ENCODE measurements at regions not wholly inside any gene's neighbourhood (a gene's known extent, or its start where the extent isn't known, plus 50 kb on each side); places are given as distances from the start of the nearest gene placed in this dataset.
A peak's percentile ranks its signal among the peaks of the same experiment; 100 is the strongest.
"Not testable (repeated sequence)": the region's sequence is repeated elsewhere in the genome, so short reads cannot be mapped to it uniquely, and the experiment has no call there.

DNA sequence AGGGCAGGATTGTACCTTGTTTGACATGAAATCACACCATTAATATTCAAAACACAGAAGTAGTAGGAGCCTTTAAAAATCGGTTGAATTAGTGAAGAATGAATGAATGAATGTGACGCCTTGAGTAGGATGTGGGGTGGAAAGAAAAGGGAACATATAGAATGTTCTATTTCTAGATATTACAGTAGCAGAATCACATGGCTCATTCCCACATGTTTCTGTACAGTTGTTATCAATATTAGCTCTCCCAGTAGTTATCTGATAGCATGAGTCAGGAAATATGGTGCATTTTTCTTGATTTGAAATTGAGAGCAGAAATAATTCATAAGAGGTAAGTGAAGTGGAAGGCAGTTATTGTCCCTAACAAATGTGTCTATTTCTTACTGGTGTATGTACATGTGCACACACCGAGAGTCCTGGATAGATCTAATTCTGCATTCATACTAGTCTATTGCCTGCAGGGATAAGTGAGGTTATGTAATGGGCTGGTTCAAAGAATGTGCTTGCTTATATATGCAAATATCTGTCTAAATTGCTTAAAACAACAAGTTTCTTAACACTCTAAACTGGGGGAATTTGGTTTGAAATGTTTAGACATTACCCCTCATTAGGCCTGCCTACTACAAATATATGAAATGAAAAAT, 245.4 kb downstream of the EFCAB11 start:
- Mint-ChIP-seq H3K27me3 (no peaks in the 10 kb centered on the region), H3K27ac (no peak overlapping the region)
- intact Hi-C loops (cut with micrococcal nuclease): no loop called here

DNA sequence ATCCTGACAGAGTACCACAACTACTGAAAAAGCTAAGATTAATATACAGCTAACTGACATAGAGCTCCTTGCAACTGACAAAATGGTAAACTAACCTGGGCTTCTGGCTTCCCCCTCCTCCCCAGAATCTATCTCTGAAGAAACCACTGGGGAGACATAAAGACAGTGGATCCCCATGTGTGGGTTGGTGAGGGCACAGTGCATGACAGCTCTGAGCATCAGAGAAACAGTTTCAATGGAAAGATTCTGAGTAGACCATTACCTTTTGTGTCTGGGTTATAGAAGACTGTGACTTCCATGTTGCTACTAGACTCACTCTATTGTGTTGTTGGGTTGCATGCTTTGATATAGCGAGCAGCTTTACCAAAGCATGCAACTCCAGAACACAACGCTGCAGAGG, 247.4 kb downstream of the EFCAB11 start:
- Mint-ChIP-seq H3K36me3 (ENCODE audit: low read depth) (peaks cover 6% of the 10 kb centered on the region), H3K4me3 (no peak overlapping the region), H3K27ac (peak overlapping the region; percentile 61), H3K4me1 (peaks cover 25% of the 10 kb centered on the region), H3K27me3 (no peaks in the 10 kb centered on the region), H3K9me3 (peaks cover 22% of the 10 kb centered on the region)
- no peak for DNase-seq
- intact Hi-C loops (cut with micrococcal nuclease): no loop called here

More for the DNA sequence above, 245.4 kb downstream of the EFCAB11 start:
- no peak overlapping the region for H3K4me3 Mint-ChIP-seq
- peaks cover 15% of the 10 kb centered on the region for H3K9me3 Mint-ChIP-seq
- no peak for DNase-seq
- H3K4me1 Mint-ChIP-seq: peaks cover 9% of the 10 kb centered on the region
- peaks cover 8% of the 10 kb centered on the region for H3K36me3 Mint-ChIP-seq (ENCODE audit: low read depth)

DNA sequence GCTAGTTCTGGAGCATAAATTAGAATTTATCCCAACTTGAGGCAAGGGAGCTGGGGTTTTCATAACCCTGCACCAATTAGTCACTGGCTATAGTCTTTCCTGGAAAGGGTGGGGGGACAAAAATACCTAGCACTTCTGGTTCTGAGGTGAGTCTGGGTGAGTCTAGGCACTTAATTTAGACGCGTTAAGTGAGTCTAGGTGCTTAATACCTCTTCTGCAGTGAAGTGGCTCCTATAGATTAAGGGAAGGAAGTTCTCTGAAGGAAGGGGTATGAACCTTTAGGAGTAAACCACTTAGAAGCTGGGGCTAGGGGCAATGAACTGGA, 251.7 kb downstream of the EFCAB11 start:
- no peak overlapping the region for H3K27ac Mint-ChIP-seq
- no peak for DNase-seq
- H3K4me3 Mint-ChIP-seq: peak overlapping the region; percentile 11
- intact Hi-C loops (cut with micrococcal nuclease): loop anchor here (1.0 to 5.0 kb wide), 4 partner anchors 18 to 62 kb away; no protein-coding TSS in a partner anchor
- peaks cover 10% of the 10 kb centered on the region for H3K9me3 Mint-ChIP-seq
- peaks cover 2% of the 10 kb centered on the region for H3K36me3 Mint-ChIP-seq (ENCODE audit: low read depth)
- no peaks in the 10 kb centered on the region for H3K27me3 Mint-ChIP-seq
- H3K4me1 Mint-ChIP-seq: peaks cover 29% of the 10 kb centered on the region

DNA sequence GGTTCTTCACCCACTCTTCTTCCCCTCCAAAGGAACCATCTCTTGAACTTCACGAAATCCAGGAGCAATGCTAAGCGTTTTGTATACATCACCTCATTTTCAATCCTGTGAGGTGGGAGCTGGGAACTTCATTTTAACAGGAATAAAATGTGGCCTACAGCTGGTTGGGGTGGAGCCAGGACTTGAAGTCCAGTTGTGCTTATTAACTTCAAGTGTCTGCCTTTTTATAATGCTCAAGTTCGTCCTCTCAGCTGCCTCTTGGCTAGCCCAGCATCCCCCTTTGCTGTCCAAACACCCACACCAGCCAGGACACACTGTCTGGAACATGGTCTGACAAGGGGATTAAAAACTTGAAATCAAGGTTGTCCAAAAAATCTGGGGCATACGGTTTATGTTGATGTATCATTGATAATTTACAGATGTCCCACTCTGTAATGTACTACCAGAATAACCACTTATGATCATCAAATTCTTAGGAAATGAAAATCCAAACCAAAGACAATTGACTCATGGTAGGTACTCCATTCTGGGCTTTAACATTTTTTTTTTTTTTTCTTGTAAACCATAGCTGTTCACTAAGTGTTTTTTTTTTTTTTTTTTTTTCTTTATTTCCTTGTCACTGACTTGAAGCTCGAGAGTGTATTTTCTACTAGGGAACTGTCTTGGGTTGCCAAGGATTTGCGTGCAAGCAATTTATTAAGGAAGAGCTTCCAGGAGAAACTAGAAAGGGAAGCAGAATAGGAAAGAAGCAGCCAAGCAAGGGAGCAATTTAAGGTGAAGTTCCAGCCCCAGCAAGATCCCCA, 252.3 kb downstream of the EFCAB11 start:
- H3K27ac Mint-ChIP-seq: peak overlapping the region; percentile 88
- H3K4me1 Mint-ChIP-seq: peaks cover 34% of the 10 kb centered on the region
- intact Hi-C loops (cut with micrococcal nuclease): loop anchor here (1.0 to 5.0 kb wide), 3 partner anchors 19 to 61 kb away; no protein-coding TSS in a partner anchor
- no peaks in the 10 kb centered on the region for H3K27me3 Mint-ChIP-seq
- H3K9me3 Mint-ChIP-seq: peaks cover 15% of the 10 kb centered on the region
- H3K4me3 Mint-ChIP-seq: peak overlapping the region; percentile 76
- H3K36me3 Mint-ChIP-seq (ENCODE audit: low read depth): peaks cover 5% of the 10 kb centered on the region
- peak; percentile 65 for DNase-seq

DNA sequence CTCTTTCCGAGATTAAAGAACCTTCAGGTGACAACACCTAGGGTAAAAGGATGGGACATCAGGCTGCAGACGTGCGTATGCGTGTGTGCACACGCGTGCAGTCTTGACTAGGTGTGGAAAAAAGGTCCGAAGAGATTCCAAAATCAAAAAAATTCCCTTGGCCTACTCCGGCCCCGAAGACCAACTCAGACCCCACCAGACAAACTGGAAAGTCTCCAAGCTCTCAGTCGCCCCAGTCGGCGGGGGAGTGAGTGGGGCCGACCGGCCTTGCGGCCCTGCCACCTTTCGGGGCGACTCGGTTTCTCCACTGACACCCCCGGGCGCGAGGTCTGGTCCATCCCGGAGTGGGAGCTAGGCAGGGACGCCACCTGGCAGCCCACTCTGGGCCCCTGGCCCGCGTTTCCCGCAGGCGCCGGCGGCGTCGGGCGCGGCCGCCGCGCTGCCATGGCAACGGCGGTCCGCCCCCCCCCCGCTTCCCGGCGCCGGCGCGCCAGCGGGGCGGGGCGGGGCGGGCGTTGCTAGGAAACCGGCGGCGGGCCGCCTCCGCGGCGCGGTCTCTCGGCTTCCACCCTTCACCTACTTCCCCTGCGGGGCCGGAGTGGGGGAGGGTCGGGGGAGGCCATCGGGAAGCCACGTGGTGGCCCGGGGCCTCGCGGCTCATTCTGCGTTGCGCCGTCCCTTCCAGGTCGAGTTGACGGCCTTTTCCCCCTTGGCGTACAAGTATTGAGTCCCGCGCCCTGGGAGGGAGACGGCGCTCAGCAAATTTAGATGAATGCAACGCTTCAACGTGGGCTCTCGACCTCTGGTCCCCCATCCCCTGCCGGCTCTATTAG, 253.1 kb downstream of the EFCAB11 start:
- Mint-ChIP-seq H3K27me3 (no peaks in the 10 kb centered on the region), H3K27ac (peak overlapping the region; percentile 88), H3K4me1 (peaks cover 34% of the 10 kb centered on the region), H3K36me3 (ENCODE audit: low read depth) (peaks cover 5% of the 10 kb centered on the region), H3K9me3 (peaks cover 15% of the 10 kb centered on the region), H3K4me3 (peak overlapping the region; percentile 76)
- peak; percentile 95 for DNase-seq
- intact Hi-C loops (cut with micrococcal nuclease): loop anchor here (1.0 to 5.0 kb wide), 7 partner anchors 20 to 284 kb away; partner anchors contain the start of gene FOXN3

DNA sequence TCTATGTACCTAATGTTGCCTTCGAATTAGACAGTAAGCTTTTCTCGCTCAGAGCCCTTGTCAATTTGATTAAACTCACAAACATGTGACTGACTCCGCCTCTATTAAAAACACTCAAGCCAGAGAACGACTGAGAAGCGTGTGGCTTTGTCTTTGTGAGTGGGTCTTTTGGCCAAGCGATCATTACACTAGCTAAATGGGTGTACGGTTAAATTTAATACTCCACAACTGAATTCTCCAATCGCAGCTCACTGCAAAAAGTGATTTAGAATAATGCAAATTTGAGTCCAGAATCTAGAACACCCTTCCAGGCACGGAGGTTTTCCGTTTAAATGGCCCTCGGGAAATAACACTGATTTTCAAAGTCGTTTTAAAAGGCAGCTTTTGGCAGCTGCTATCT, 253.7 kb downstream of the EFCAB11 start:
- Mint-ChIP-seq H3K36me3 (ENCODE audit: low read depth) (peaks cover 5% of the 10 kb centered on the region), H3K27ac (peak overlapping the region; percentile 37), H3K27me3 (no peaks in the 10 kb centered on the region), H3K4me1 (peaks cover 34% of the 10 kb centered on the region), H3K4me3 (peak overlapping the region; percentile 54), H3K9me3 (peaks cover 15% of the 10 kb centered on the region)
- no peak for DNase-seq
- intact Hi-C loops (cut with micrococcal nuclease): loop anchor here (1.0 to 5.0 kb wide), 5 partner anchors 20 to 284 kb away; partner anchors contain the start of gene FOXN3

DNA sequence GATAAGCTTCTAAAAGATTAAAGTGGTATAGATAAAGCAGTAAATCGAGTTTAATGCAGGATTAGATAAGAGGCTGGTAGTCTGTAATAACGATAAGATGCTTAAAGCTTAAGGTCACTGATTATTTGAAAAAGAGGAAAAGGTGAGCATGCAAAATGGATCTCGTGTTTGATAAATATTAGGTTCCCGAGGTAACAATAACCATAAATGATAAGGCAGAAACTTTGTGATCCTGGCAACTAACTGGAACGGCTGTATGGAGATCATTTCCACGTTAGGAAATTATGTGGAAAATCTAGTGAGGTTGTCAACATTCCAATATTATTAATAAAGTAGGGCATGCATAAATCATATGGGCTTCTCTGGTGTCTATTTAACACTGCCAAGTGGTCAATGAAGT, 255.5 kb downstream of the EFCAB11 start:
- peaks cover 35% of the 10 kb centered on the region for H3K4me1 Mint-ChIP-seq
- H3K27ac Mint-ChIP-seq: no peak overlapping the region
- H3K36me3 Mint-ChIP-seq (ENCODE audit: low read depth): peaks cover 5% of the 10 kb centered on the region
- no peak overlapping the region for H3K4me3 Mint-ChIP-seq
- intact Hi-C loops (cut with micrococcal nuclease): no loop called here
- H3K27me3 Mint-ChIP-seq: no peaks in the 10 kb centered on the region
- H3K9me3 Mint-ChIP-seq: peaks cover 15% of the 10 kb centered on the region
- no peak for DNase-seq

DNA sequence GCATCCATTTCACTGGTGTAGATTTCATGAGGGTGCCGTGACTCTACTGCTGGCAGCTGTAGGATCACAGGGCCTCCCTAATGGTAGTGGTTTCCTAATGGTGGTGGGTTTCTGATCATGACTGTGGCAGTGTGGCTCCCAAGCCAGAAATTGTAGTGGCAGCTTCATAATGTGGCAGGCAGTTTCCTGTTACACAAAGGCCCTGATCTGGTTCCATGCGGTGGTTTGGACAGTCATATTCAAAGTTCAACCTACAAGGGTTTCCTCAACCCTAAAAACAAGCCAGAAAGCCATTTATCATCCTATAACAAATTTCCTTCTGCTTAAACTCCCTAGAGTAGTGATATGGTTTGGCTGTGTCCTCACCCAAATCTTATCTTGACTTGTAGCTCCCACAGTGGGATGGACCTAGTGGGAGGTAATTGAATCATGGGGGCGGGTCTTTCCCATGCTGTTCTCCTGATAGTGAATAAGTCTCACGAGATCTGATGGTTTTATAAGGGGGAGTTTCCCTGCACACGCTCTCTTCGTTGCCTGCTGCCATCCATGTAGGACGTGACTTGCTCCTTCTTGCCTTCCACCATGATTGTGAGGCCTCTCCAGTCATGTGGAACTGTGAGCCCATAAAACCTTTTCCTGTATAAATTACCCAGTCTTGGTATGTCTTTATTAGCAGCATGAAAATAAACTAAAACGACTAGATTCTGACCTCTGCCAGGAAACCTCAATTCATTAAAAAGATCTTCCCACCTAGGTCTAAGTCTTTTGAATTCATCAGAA, 257.1 kb downstream of the EFCAB11 start:
- peaks cover 22% of the 10 kb centered on the region for H3K4me1 Mint-ChIP-seq
- no peaks in the 10 kb centered on the region for H3K27me3 Mint-ChIP-seq
- DNase-seq: no peak
- H3K9me3 Mint-ChIP-seq: peaks cover 5% of the 10 kb centered on the region
- H3K36me3 Mint-ChIP-seq (ENCODE audit: low read depth): peaks cover 5% of the 10 kb centered on the region
- peak overlapping the region; percentile 22 for H3K27ac Mint-ChIP-seq
- no peak overlapping the region for H3K4me3 Mint-ChIP-seq
- intact Hi-C loops (cut with micrococcal nuclease): loop anchor here (2.0 kb wide), 1 partner anchor 17 kb away; no protein-coding TSS in a partner anchor

DNA sequence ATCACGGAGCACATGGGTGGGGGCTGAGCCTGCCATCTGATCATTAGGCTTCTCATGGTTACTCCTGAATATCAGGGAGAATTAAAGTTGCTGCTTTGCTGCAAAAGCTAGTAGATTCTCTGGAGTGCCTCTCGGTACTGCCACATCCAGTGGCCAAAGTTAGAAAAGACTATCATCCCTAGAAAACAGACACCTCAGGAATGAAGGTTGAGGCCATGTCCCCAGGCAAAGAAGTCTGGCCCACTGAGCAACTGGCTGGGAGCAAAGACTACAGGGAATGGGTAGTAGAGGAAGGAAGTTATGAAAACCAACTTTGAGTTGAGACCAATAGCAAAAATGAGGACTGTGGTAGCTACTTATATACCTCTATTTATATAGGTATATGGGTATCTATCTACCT, 258.7 kb downstream of the EFCAB11 start:
- Mint-ChIP-seq H3K4me3 (no peak overlapping the region), H3K4me1 (peaks cover 14% of the 10 kb centered on the region), H3K9me3 (peaks cover 5% of the 10 kb centered on the region), H3K27ac (no peak overlapping the region), H3K36me3 (ENCODE audit: low read depth) (peaks cover 5% of the 10 kb centered on the region), H3K27me3 (no peaks in the 10 kb centered on the region)
- intact Hi-C loops (cut with micrococcal nuclease): loop anchor here (2.0 kb wide), 1 partner anchor 15 kb away; no protein-coding TSS in a partner anchor
- no peak for DNase-seq

DNA sequence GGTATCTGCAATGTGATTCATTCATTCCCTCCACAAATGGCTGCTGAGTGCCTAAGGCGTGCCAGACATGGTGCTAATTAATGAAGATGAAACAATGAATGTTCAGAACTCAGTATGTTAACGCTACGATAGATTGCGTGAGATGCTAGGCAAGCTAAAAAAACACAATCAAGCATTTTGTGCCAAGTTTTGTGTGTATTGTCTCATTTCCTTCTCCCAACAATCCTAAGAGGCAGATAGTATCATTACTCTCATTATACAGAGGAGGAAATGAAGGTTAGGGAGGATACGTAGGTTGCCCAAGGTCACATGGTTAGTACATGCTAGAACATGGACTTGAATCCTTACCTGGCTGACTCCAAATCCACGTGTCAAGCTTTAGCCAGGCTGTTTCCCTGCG, 264.4 kb downstream of the EFCAB11 start:
- intact Hi-C loops (cut with micrococcal nuclease): no loop called here
- Mint-ChIP-seq H3K9me3 (peaks cover 22% of the 10 kb centered on the region), H3K27me3 (no peaks in the 10 kb centered on the region), H3K4me3 (no peak overlapping the region), H3K4me1 (peaks cover 2% of the 10 kb centered on the region), H3K27ac (no peak overlapping the region), H3K36me3 (ENCODE audit: low read depth) (peaks cover 1% of the 10 kb centered on the region)
- no peak for DNase-seq

DNA sequence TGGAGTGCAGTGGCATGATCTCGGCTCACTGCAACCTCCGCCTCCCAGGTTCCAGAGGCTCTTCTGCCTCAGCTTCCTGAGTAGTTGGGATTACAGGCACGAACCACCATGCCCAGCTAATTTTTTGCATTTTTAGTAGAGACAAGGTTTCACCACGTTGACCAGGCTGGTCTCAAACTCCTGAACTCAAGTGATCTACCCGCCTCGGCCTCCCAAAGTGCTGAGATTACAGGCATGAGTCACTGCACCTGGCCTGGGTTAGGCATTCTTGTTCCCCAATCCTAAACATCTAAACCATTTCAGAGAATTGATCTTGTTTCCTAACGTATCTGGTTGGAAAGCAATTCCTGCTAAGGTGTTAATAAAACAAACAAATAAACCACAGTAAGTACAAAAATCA, 264.8 kb downstream of the EFCAB11 start:
- intact Hi-C loops (cut with micrococcal nuclease); DNase-seq: not testable (repeated sequence)

DNA sequence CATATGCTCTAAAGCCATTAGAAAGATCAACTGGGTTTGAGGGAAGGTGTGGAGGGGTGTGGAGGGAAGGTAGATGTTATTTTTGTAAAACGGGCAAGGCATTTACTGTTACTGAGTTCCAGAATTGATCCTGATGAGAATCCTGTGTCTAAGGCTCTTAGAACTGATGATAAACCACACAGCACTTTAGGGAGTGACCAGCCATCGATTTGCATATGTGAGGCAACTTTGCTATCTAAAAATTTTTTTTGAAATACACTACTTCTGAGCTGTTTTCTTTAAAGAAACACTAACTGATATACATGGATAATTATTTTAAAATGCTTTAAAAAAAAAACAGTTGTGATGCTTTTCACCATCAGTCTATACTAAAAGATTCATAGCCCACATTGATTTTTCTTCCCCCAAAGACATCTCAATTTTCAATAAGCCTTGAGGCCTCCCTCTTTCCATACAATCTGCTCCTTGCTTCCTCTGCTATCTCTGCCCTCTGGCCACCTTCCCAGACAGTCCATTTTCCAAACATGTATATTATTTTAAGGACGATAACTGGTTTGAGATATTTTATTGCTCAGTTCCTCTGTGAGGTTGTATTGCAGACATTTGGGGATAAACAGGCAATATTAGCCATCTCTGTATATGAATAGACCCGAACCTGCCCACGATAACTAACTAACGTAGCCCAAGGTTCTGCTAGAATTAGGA, 265.9 kb downstream of the EFCAB11 start:
- Mint-ChIP-seq H3K27ac (no peak overlapping the region), H3K4me3 (no peak overlapping the region), H3K9me3 (peaks cover 27% of the 10 kb centered on the region), H3K4me1 (peaks cover 2% of the 10 kb centered on the region), H3K27me3 (no peaks in the 10 kb centered on the region), H3K36me3 (ENCODE audit: low read depth) (peaks cover 5% of the 10 kb centered on the region)
- DNase-seq: no peak
- intact Hi-C loops (cut with micrococcal nuclease): no loop called here

More for the DNA sequence above, 264.8 kb downstream of the EFCAB11 start:
- H3K4me3 Mint-ChIP-seq; H3K27ac Mint-ChIP-seq; H3K36me3 Mint-ChIP-seq (ENCODE audit: low read depth); H3K4me1 Mint-ChIP-seq; H3K27me3 Mint-ChIP-seq: not testable (repeated sequence)
- H3K9me3 Mint-ChIP-seq: peaks cover 24% of the 10 kb centered on the region
